SK-N-SH (cell line): ENCODE measurements at regions not wholly inside any gene's neighbourhood (a gene's known extent, or its start where the extent isn't known, plus 50 kb on each side); places are given as distances from the start of the nearest gene placed in this dataset.

Experiments
- CTCF ChIA-PET: fragments of 300-600, 350-600 bp; formaldehyde crosslinking; extraction: SDS; loops from one replicate; lab custom pipeline; 2021; lab: Yijun Ruan, JAX
- POLR2A ChIA-PET: fragments of 350-600 bp; sonication (Branson Sonifier 250); formaldehyde crosslinking; extraction: SDS; loops from one replicate; lab custom pipeline; 2020; ENCODE audit warnings: antibody characterized with exemption, inconsistent platforms; lab: Yijun Ruan, JAX
- DNase-seq: peaks from one replicate; pipeline ENCODE4 v3.0.0; 2012
- H2AFZ ChIP-seq: fragments of 200-600 bp; sonication (generic); 2 replicates; pipeline ENCODE4 v1.8.1; 2016; ENCODE audit warnings: antibody characterized with exemption, mild to moderate bottlenecking, low read depth
- H3F3A ChIP-seq: fragments of 200-600 bp; sonication (generic); replicated peaks from 2 replicates; pipeline ENCODE3; 2016; ENCODE audit warnings: antibody characterized with exemption, mild to moderate bottlenecking; ENCODE audit not compliant: insufficient read depth
- H3K27ac ChIP-seq, 2 experiments: fragments of 200-500 bp in 1 of 2; fragments of 200-600 bp in 1 of 2; sonication (Bioruptor generic) in 1 of 2; sonication (generic), shearing (Covaris generic) in 1 of 2; 2 replicates each; pipeline versions ENCODE4 v1.5.1 to v1.6.1; 2014 to 2016; ENCODE audit warnings: low read depth in 2 of 2, inconsistent platforms in 1 of 2, low read length in 1 of 2, mild to moderate bottlenecking in 1 of 2, mixed read lengths in 1 of 2
- H3K27me3 ChIP-seq: fragments of 200-600 bp; sonication (generic), shearing (Covaris generic); 2 replicates; pipeline ENCODE4 v1.6.1; 2016; ENCODE audit warnings: mixed run types; ENCODE audit not compliant: insufficient read depth
- H3K36me3 ChIP-seq, 2 experiments: fragments of 200-500 bp in 1 of 2; fragments of 200-600 bp in 1 of 2; sonication (Bioruptor generic) in 1 of 2; sonication (generic) in 1 of 2; replicated peaks in 1 of 2; 2 replicates each; pipeline versions ENCODE3 to v1.5.1; 2014 to 2016; ENCODE audit warnings: low read length in 1 of 2, mild to moderate bottlenecking in 1 of 2; ENCODE audit not compliant: insufficient read depth in 2 of 2, control insufficient read depth in 1 of 2
- H3K4me1 ChIP-seq, 2 experiments: fragments of 200-500 bp in 1 of 2; fragments of 200-600 bp in 1 of 2; sonication (Bioruptor generic) in 1 of 2; sonication (generic), shearing (Covaris generic) in 1 of 2; 2 replicates each; pipeline versions ENCODE4 v1.5.1 to v1.6.1; 2014 to 2016; ENCODE audit warnings: low read depth in 1 of 2, low read length in 1 of 2, mixed run types in 1 of 2; ENCODE audit not compliant: insufficient read depth in 2 of 2, control insufficient read depth in 1 of 2
- H3K4me2 ChIP-seq: fragments of 200-600 bp; sonication (generic), shearing (Covaris generic); 2 replicates; pipeline ENCODE4 v1.6.1; 2017; ENCODE audit warnings: mixed run types
- H3K4me3 ChIP-seq, 2 experiments: fragments of 200-500 bp in 1 of 2; fragments of 200-600 bp in 1 of 2; sonication (Bioruptor generic) in 1 of 2; sonication (generic), shearing (Covaris generic) in 1 of 2; 2 replicates each; pipeline versions ENCODE4 v1.5.1 to v1.8.1; 2014 to 2016; ENCODE audit warnings: low read depth in 2 of 2, inconsistent platforms in 1 of 2, low read length in 1 of 2, mild to moderate bottlenecking in 1 of 2, mixed read lengths in 1 of 2, moderate library complexity in 1 of 2
- H3K79me2 ChIP-seq: fragments of 200-600 bp; sonication (generic); 2 replicates; pipeline ENCODE4 v1.8.1; 2017; ENCODE audit warnings: mild to moderate bottlenecking; ENCODE audit not compliant: insufficient read depth
- H3K9ac ChIP-seq: fragments of 200-600 bp; sonication (generic); 2 replicates; pipeline ENCODE4 v1.6.1; 2017; ENCODE audit warnings: mixed run types
- H3K9me2 ChIP-seq: fragments of 200-600 bp; sonication (generic); 2 replicates; pipeline ENCODE4 v1.6.1; 2017; ENCODE audit warnings: mixed run types
- H3K9me3 ChIP-seq: fragments of 200-600 bp; sonication (generic); 2 replicates; pipeline ENCODE4 v1.6.1; 2017; ENCODE audit warnings: mixed run types, mild to moderate bottlenecking, moderate library complexity
- H4K20me1 ChIP-seq: fragments of 200-600 bp; sonication (generic); 2 replicates; pipeline ENCODE4 v1.6.1; 2017; ENCODE audit warnings: mild to moderate bottlenecking, mixed run types; ENCODE audit not compliant: insufficient read depth
- CHD2 ChIP-seq: fragments of 150-350 bp; IDR thresholded peaks from 2 replicates; pipeline ENCODE4 v1.6.1; 2018; ENCODE audit warnings: low read length; ENCODE audit not compliant: partially characterized antibody
- ELF1 ChIP-seq: IDR thresholded peaks from 2 replicates; pipeline ENCODE4 v1.4.0; 2012
- FOXM1 ChIP-seq: IDR thresholded peaks from 2 replicates; pipeline ENCODE4 v1.4.0; 2012; ENCODE audit warnings: low read depth, mild to moderate bottlenecking
- GABPA ChIP-seq: IDR thresholded peaks from 2 replicates; pipeline ENCODE4 v1.4.0; 2012; ENCODE audit warnings: low read depth, mild to moderate bottlenecking
- MEF2A ChIP-seq: IDR thresholded peaks from 2 replicates; pipeline ENCODE4 v1.4.0; 2012; ENCODE audit warnings: low read depth, borderline replicate concordance
- NFIC ChIP-seq: IDR thresholded peaks from 2 replicates; pipeline ENCODE4 v1.4.0; 2012; ENCODE audit warnings: borderline replicate concordance
- RAD21 ChIP-seq: IDR thresholded peaks from 2 replicates; pipeline ENCODE4 v1.6.1; 2012; ENCODE audit warnings: mild to moderate bottlenecking, low read length
- RCOR1 ChIP-seq: fragments of 150-350 bp; IDR thresholded peaks from 2 replicates; pipeline ENCODE4 v1.6.1; 2017; ENCODE audit warnings: antibody characterized with exemption, low read length
- REST ChIP-seq: IDR thresholded peaks from 2 replicates; pipeline ENCODE4 v1.6.1; 2012; ENCODE audit warnings: mild to moderate bottlenecking, low read depth, low read length, moderate library complexity
- RXRA ChIP-seq: IDR thresholded peaks from 2 replicates; pipeline ENCODE4 v1.4.0; 2012; ENCODE audit warnings: low read depth, mild to moderate bottlenecking, borderline replicate concordance
- SIN3A ChIP-seq: IDR thresholded peaks from 2 replicates; pipeline ENCODE4 v1.6.1; 2012; ENCODE audit warnings: low read depth, mild to moderate bottlenecking, low read length, moderate library complexity, borderline replicate concordance
- TAF1 ChIP-seq: IDR thresholded peaks from 2 replicates; pipeline ENCODE4 v1.6.1; 2012; ENCODE audit warnings: low read depth, mild to moderate bottlenecking, low read length, moderate library complexity, borderline replicate concordance
- TEAD4 ChIP-seq: IDR thresholded peaks from 2 replicates; pipeline ENCODE4 v1.4.0; 2012; ENCODE audit warnings: mild to moderate bottlenecking, borderline replicate concordance; ENCODE audit not compliant: insufficient read depth
- USF1 ChIP-seq: IDR thresholded peaks from 2 replicates; pipeline ENCODE4 v1.4.0; 2012; ENCODE audit warnings: low read depth, borderline replicate concordance
- YY1 ChIP-seq: IDR thresholded peaks from 2 replicates; pipeline ENCODE4 v1.4.0; 2012; ENCODE audit warnings: low read depth, mild to moderate bottlenecking
- WGBS: methylation state at CpG from one replicate; pipeline ENCODE4 v1.1.6; 2017; ENCODE audit warnings: low lambda C conversion rate; 5-methylcytosine and 5-hydroxymethylcytosine counted together
- TF ChIP-seq, protein P1 (sequence below): IDR thresholded peaks from 2 replicates; pipeline ENCODE4 v1.4.0; 2012; ENCODE audit warnings: low read depth
- TF ChIP-seq, protein P2 (sequence below): fragments of 200-600 bp; sonication (generic); IDR thresholded peaks from 2 replicates; pipeline ENCODE4 v1.6.1; 2017; ENCODE audit warnings: antibody characterized with exemption, mild to moderate bottlenecking, moderate library complexity
- TF ChIP-seq, protein P3 (sequence below): fragments of 150-350 bp; IDR thresholded peaks from 2 replicates; pipeline ENCODE4 v1.6.1; 2017; ENCODE audit warnings: antibody characterized with exemption, low read length, low read depth, borderline replicate concordance

- TF ChIP-seq RCOR1 (no peak), NFIC (no peak), TAF1 (no peak), REST (no peak), CHD2 (no peak)
Measured at GRCh38 chr3:28617821-28618220, 269.2 kb upstream of the AZI2 start (continued).

GRCh38 chr3:28623106-28623505, 274.5 kb upstream of the AZI2 start:
- H3F3A ChIP-seq = no peaks in the 10 kb centered on the region
- H4K20me1 ChIP-seq = no peaks in the 10 kb centered on the region
- H3K4me2 ChIP-seq = no peak overlapping the region
- POLR2A ChIA-PET = no interaction called here
- no peaks in the 10 kb centered on the region for H3K9me3 ChIP-seq
- no peaks in the 10 kb centered on the region for H3K79me2 ChIP-seq
- H3K36me3 ChIP-seq = no peaks in the 10 kb centered on the region
- H3K27me3 ChIP-seq = no peaks in the 10 kb centered on the region
- H3K27ac ChIP-seq = no peak overlapping the region
- no peaks in the 10 kb centered on the region for H3K4me1 ChIP-seq
- H3K9ac ChIP-seq = no peak overlapping the region
- no peak for DNase-seq
- CTCF ChIA-PET = interaction anchor here (1.1 kb wide), 1 partner anchor 11 kb away, joined by 3 read pairs; no protein-coding TSS in a partner anchor
- TF ChIP-seq SIN3A (no peak), USF1 (no peak), YY1 (no peak), RAD21 (no peak), ELF1 (no peak), TEAD4 (no peak), RCOR1 (no peak), FOXM1 (no peak), MEF2A (no peak)
- no peak overlapping the region for H3K4me3 ChIP-seq
- no peaks in the 10 kb centered on the region for H3K9me2 ChIP-seq
- whole genome bisulfite sequencing = 48% methylated on average over 5 of the region's 5 CpGs
- no peak overlapping the region for H2AFZ ChIP-seq

GRCh38 chr3:28624084-28624483, 275.5 kb upstream of the AZI2 start:
- Histone ChIP-seq H3K4me1 (no peaks in the 10 kb centered on the region), H3K27ac (no peak overlapping the region), H3K36me3 (no peaks in the 10 kb centered on the region), H3K27me3 (no peaks in the 10 kb centered on the region), H3K9me2 (no peaks in the 10 kb centered on the region), H3K9ac (no peak overlapping the region), H2AFZ (no peak overlapping the region), H3K79me2 (no peaks in the 10 kb centered on the region), H4K20me1 (no peaks in the 10 kb centered on the region), H3K4me3 (no peak overlapping the region), H3K4me2 (no peak overlapping the region), H3K9me3 (no peaks in the 10 kb centered on the region), H3F3A (no peaks in the 10 kb centered on the region)
- POLR2A ChIA-PET = no interaction called here
- DNase-seq = no peak
- WGBS = 30% methylated on average over 3 of the region's 3 CpGs
- TF ChIP-seq, protein P1, sequence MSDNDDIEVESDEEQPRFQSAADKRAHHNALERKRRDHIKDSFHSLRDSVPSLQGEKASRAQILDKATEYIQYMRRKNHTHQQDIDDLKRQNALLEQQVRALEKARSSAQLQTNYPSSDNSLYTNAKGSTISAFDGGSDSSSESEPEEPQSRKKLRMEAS = no peak
- TF ChIP-seq GABPA (no peak), TEAD4 (no peak), CHD2 (no peak), RXRA (no peak), TAF1 (no peak), NFIC (no peak)
- TF ChIP-seq, protein P2, sequence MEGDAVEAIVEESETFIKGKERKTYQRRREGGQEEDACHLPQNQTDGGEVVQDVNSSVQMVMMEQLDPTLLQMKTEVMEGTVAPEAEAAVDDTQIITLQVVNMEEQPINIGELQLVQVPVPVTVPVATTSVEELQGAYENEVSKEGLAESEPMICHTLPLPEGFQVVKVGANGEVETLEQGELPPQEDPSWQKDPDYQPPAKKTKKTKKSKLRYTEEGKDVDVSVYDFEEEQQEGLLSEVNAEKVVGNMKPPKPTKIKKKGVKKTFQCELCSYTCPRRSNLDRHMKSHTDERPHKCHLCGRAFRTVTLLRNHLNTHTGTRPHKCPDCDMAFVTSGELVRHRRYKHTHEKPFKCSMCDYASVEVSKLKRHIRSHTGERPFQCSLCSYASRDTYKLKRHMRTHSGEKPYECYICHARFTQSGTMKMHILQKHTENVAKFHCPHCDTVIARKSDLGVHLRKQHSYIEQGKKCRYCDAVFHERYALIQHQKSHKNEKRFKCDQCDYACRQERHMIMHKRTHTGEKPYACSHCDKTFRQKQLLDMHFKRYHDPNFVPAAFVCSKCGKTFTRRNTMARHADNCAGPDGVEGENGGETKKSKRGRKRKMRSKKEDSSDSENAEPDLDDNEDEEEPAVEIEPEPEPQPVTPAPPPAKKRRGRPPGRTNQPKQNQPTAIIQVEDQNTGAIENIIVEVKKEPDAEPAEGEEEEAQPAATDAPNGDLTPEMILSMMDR = no peak
- TF ChIP-seq, protein P3, sequence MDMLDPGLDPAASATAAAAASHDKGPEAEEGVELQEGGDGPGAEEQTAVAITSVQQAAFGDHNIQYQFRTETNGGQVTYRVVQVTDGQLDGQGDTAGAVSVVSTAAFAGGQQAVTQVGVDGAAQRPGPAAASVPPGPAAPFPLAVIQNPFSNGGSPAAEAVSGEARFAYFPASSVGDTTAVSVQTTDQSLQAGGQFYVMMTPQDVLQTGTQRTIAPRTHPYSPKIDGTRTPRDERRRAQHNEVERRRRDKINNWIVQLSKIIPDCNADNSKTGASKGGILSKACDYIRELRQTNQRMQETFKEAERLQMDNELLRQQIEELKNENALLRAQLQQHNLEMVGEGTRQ = no peak
- CTCF ChIA-PET = no interaction called here
